NCI-H146 (cell line): ENCODE measurements at regions not wholly inside any gene's neighbourhood (a gene's known extent, or its start where the extent isn't known, plus 50 kb on each side); places are given as distances from the start of the nearest gene placed in this dataset.
"Not testable (repeated sequence)": the region's sequence is repeated elsewhere in the genome, so short reads cannot be mapped to it uniquely, and the experiment has no call there.

Source experiments
- DNase-seq: peaks from one replicate; lab custom pipeline; 2025; lab: John Stamatoyannopoulos, UW

- DNase-seq, result no peak
Measured at GRCh38 chr1:102174259-102174863, 177.6 kb upstream of the OLFM3 start.

- DNase-seq, result no peak
Measured at GRCh38 chr1:102172200-102172599, 175.5 kb upstream of the OLFM3 start.

GRCh38 chr1:102163799-102164198 is 167.1 kb upstream of the OLFM3 start:
- DNase-seq, result no peak

GRCh38 chr1:102151242-102151641 is 154.5 kb upstream of the OLFM3 start:
- DNase-seq, result no peak

GRCh38 chr1:102120910-102121309 is 124.2 kb upstream of the OLFM3 start:
- DNase-seq, result no peak

GRCh38 chr1:102118150-102118549 is 121.4 kb upstream of the OLFM3 start:
- DNase-seq, result no peak

- no peak for DNase-seq
Measured at GRCh38 chr1:102110586-102110985, 113.9 kb upstream of the OLFM3 start.

GRCh38 chr1:102109493-102109892 is 112.8 kb upstream of the OLFM3 start:
- not testable (repeated sequence) for DNase-seq

GRCh38 chr1:102107441-102107840 is 110.7 kb upstream of the OLFM3 start:
- no peak for DNase-seq

GRCh38 chr1:102105931-102106550 is 109.3 kb upstream of the OLFM3 start:
- no peak for DNase-seq

GRCh38 chr1:102103646-102104045 is 106.9 kb upstream of the OLFM3 start:
- DNase-seq, result no peak

GRCh38 chr1:102102276-102102780 is 105.6 kb upstream of the OLFM3 start:
- DNase-seq, result no peak

- no peak for DNase-seq
Measured at GRCh38 chr1:102100666-102101065, 103.9 kb upstream of the OLFM3 start.

GRCh38 chr1:102099916-102100315 is 103.2 kb upstream of the OLFM3 start:
- DNase-seq, result no peak

GRCh38 chr1:102098536-102098935 is 101.8 kb upstream of the OLFM3 start:
- DNase-seq, result no peak

GRCh38 chr1:102098081-102098480 is 101.4 kb upstream of the OLFM3 start:
- no peak for DNase-seq

GRCh38 chr1:102097451-102097850 is 100.7 kb upstream of the OLFM3 start:
- DNase-seq, result no peak

GRCh38 chr1:102096162-102096561 is 99.4 kb upstream of the OLFM3 start:
- DNase-seq, result no peak

GRCh38 chr1:102089791-102090190 is 93.1 kb upstream of the OLFM3 start:
- no peak for DNase-seq

GRCh38 chr1:102085896-102086295 is 89.2 kb upstream of the OLFM3 start:
- no peak for DNase-seq

GRCh38 chr1:102084771-102085535 is 88.2 kb upstream of the OLFM3 start:
- no peak for DNase-seq

- no peak for DNase-seq
Measured at GRCh38 chr1:102083192-102083591, 86.5 kb upstream of the OLFM3 start.

- DNase-seq, result no peak
Measured at GRCh38 chr1:102074874-102075273, 78.1 kb upstream of the OLFM3 start.
